H9 (cell line): ENCODE measurements at regions not wholly inside any gene's neighbourhood (a gene's known extent, or its start where the extent isn't known, plus 50 kb on each side); places are given as distances from the start of the nearest gene placed in this dataset.

ENCODE experiments used
- DNase-seq: peaks from one replicate; pipeline ENCODE4 v3.0.0-alpha.2; 2017
- H2AFZ ChIP-seq: one replicate; pipeline ENCODE4 v1.6.1; 2013; ENCODE audit warnings: mild to moderate bottlenecking, low read length, control low read depth, moderate library complexity
- H2AK5ac ChIP-seq: 2 replicates; pipeline ENCODE4 v1.6.1; 2013; ENCODE audit warnings: low read length, control low read depth, mixed read lengths; ENCODE audit not compliant: insufficient read length
- H2BK120ac ChIP-seq: one replicate; pipeline ENCODE4 v1.6.1; 2013; ENCODE audit warnings: low read depth, mild to moderate bottlenecking, low read length, control low read depth, inconsistent platforms; ENCODE audit not compliant: poor library complexity, severe bottlenecking
- H2BK12ac ChIP-seq: 2 replicates; pipeline ENCODE4 v1.6.1; 2013; ENCODE audit warnings: low read length, control low read depth, mixed read lengths, low read depth; ENCODE audit not compliant: insufficient read length
- H2BK15ac ChIP-seq: 2 replicates; pipeline ENCODE4 v1.6.1; 2013; ENCODE audit warnings: low read depth, low read length, control low read depth
- H2BK20ac ChIP-seq: one replicate; pipeline ENCODE4 v1.6.1; 2013; ENCODE audit warnings: low read depth, mild to moderate bottlenecking, low read length, control low read depth, inconsistent platforms; ENCODE audit not compliant: poor library complexity, severe bottlenecking
- H2BK5ac ChIP-seq: 2 replicates; pipeline ENCODE4 v1.6.1; 2013; ENCODE audit warnings: low read length, control low read depth, mixed read lengths; ENCODE audit not compliant: insufficient read length
- H3K14ac ChIP-seq: 2 replicates; pipeline ENCODE4 v1.6.1; 2013; ENCODE audit warnings: low read length, control low read depth; ENCODE audit not compliant: insufficient read depth
- H3K18ac ChIP-seq: 2 replicates; pipeline ENCODE4 v1.6.1; 2013; ENCODE audit warnings: low read depth, mild to moderate bottlenecking, mixed read lengths, low read length, control low read depth; ENCODE audit not compliant: insufficient read length
- H3K23ac ChIP-seq: 2 replicates; pipeline ENCODE4 v1.6.1; 2013; ENCODE audit warnings: low read length, control low read depth, mixed read lengths, low read depth; ENCODE audit not compliant: insufficient read length
- H3K23me2 ChIP-seq: 2 replicates; pipeline ENCODE4 v1.6.1; 2013; ENCODE audit warnings: low read depth, mild to moderate bottlenecking, mixed read lengths, low read length, control low read depth; ENCODE audit not compliant: insufficient read length, poor library complexity, severe bottlenecking
- H3K27ac ChIP-seq: 2 replicates; pipeline ENCODE4 v1.5.1; 2013; ENCODE audit warnings: low read length, control low read depth, mixed read lengths, low read depth; ENCODE audit not compliant: insufficient read length
- H3K27me3 ChIP-seq: 2 replicates; pipeline ENCODE4 v1.6.1; 2013; ENCODE audit warnings: low read length, control low read depth, inconsistent platforms; ENCODE audit not compliant: insufficient read depth
- H3K4ac ChIP-seq: 2 replicates; pipeline ENCODE4 v1.6.1; 2013; ENCODE audit warnings: low read depth, mild to moderate bottlenecking, control low read depth, inconsistent platforms, low read length, moderate library complexity
- H3K4me1 ChIP-seq: 2 replicates; pipeline ENCODE4 v1.6.1; 2013; ENCODE audit warnings: low read length, control low read depth, inconsistent platforms; ENCODE audit not compliant: insufficient read depth
- H3K4me2 ChIP-seq: 2 replicates; pipeline ENCODE4 v1.6.1; 2013; ENCODE audit warnings: low read length, control low read depth, mixed read lengths; ENCODE audit not compliant: insufficient read length, insufficient read depth
- H3K56ac ChIP-seq: 2 replicates; pipeline ENCODE4 v1.6.1; 2013; ENCODE audit warnings: low read depth, mild to moderate bottlenecking, mixed read lengths, low read length, control low read depth; ENCODE audit not compliant: insufficient read length
- H3K79me1 ChIP-seq: 2 replicates; pipeline ENCODE4 v1.6.1; 2013; ENCODE audit warnings: low read depth, mild to moderate bottlenecking, moderate library complexity, low read length, control low read depth, inconsistent platforms; ENCODE audit not compliant: insufficient read depth, poor library complexity, severe bottlenecking
- H3K79me2 ChIP-seq: 2 replicates; pipeline ENCODE4 v1.6.1; 2013; ENCODE audit warnings: low read length, control low read depth, inconsistent platforms; ENCODE audit not compliant: insufficient read depth
- H3K9ac ChIP-seq: 2 replicates; pipeline ENCODE4 v1.6.1; 2013; ENCODE audit warnings: low read length, control low read depth, mixed read lengths; ENCODE audit not compliant: insufficient read length; ENCODE audit errors: extremely low read depth
- H3K9me3 ChIP-seq: one replicate; pipeline ENCODE4 v1.6.1; 2013; ENCODE audit warnings: low read depth, low read length, inconsistent platforms; ENCODE audit not compliant: control insufficient read depth
- H3T11ph ChIP-seq: one replicate; pipeline ENCODE4 v1.6.1; 2013; ENCODE audit warnings: mild to moderate bottlenecking, low read length, control low read depth, inconsistent platforms
- H4K20me1 ChIP-seq: one replicate; pipeline ENCODE4 v1.6.1; 2013; ENCODE audit not compliant: control insufficient read depth, insufficient read length, insufficient read depth
- H4K5ac ChIP-seq: 2 replicates; pipeline ENCODE4 v1.6.1; 2013; ENCODE audit warnings: low read depth, mild to moderate bottlenecking, mixed read lengths, low read length, control low read depth; ENCODE audit not compliant: insufficient read length
- H4K8ac ChIP-seq: replicated peaks from 2 replicates; pipeline ENCODE4 v1.6.1; 2013; ENCODE audit warnings: low read length, control low read depth, mixed read lengths, low read depth; ENCODE audit not compliant: insufficient read length
- H4K91ac ChIP-seq: 2 replicates; pipeline ENCODE4 v1.6.1; 2013; ENCODE audit warnings: low read depth, mild to moderate bottlenecking, moderate library complexity, mixed read lengths, low read length, control low read depth; ENCODE audit not compliant: insufficient read length
- H3K27ac Mint-ChIP-seq, 3 experiments: 2 replicates in 2 of 3; 3 replicates in 1 of 3; pipeline ENCODE4 v1.8.0; 2020 to 2021; ENCODE audit warnings: mixed read lengths in 3 of 3, mild to moderate bottlenecking in 1 of 3, moderate library complexity in 1 of 3
- H3K27me3 Mint-ChIP-seq: 2 replicates; pipeline ENCODE4 v1.8.0; 2021; ENCODE audit warnings: low read depth, mild to moderate bottlenecking, moderate library complexity, mixed read lengths
- H3K36me3 Mint-ChIP-seq, 3 experiments: 2 replicates in 2 of 3; 3 replicates in 1 of 3; pipeline ENCODE4 v1.8.0; 2020 to 2021; ENCODE audit warnings: low read depth in 3 of 3, mixed read lengths in 3 of 3; ENCODE audit not compliant: insufficient read depth in 1 of 3
- H3K4me1 Mint-ChIP-seq, 2 experiments: 2 replicates each; pipeline ENCODE4 v1.8.0; 2020; ENCODE audit warnings: mixed read lengths in 2 of 2
- H3K4me3 Mint-ChIP-seq, 2 experiments: 2 replicates in 1 of 2; 3 replicates in 1 of 2; pipeline ENCODE4 v1.8.0; 2020 to 2021; ENCODE audit warnings: mild to moderate bottlenecking in 2 of 2, mixed read lengths in 2 of 2, moderate library complexity in 1 of 2
- H3K9me3 Mint-ChIP-seq, 2 experiments: 2 replicates in 1 of 2; 3 replicates in 1 of 2; pipeline ENCODE4 v1.8.0; 2020; ENCODE audit warnings: mild to moderate bottlenecking in 2 of 2, mixed read lengths in 2 of 2, moderate library complexity in 1 of 2
- CTCF ChIP-seq: fragments of 200-600 bp; sonication (generic); conservative IDR thresholded peaks from 3 replicates; pipeline ENCODE4 v1.8.0; 2021; ENCODE audit warnings: antibody characterized with exemption, mild to moderate bottlenecking
- WGBS: extraction: QIAGEN DNeasy Blood & Tissue Kit; methylation state at CpG from one replicate; pipeline ENCODE4 v1.1.7; 2013; ENCODE audit warnings: missing lambda C conversion rate, low lambda C conversion rate, mixed read lengths; ENCODE audit not compliant: insufficient read length; ENCODE audit errors: extremely low coverage; 5-methylcytosine and 5-hydroxymethylcytosine counted together

- Mint-ChIP-seq H3K4me3 (no peak overlapping the region), H3K27me3 (peaks cover 16% of the 10 kb centered on the region), H3K4me1 (peaks cover 20 to 25% of the 10 kb centered on the region in 2 experiments), H3K9me3 (peaks cover 2 to 3% of the 10 kb centered on the region in 2 experiments; a peak in 2 of 5 replicates), H3K36me3 (peaks cover 0 to 4% (median 0%) of the 10 kb centered on the region in 3 experiments; a peak in 1 of 7 replicates), H3K27ac (peak overlapping the region in 1 of 3 experiments; percentile 56; a peak in 2 of 7 replicates)
- no peak for TF ChIP-seq CTCF
- no peak overlapping the region for H4K5ac ChIP-seq
- no CpG with 5 or more reads among the region's 4 CpGs for WGBS
- H3K79me1 ChIP-seq = no peaks in the 10 kb centered on the region
- no peaks in the 10 kb centered on the region for H3K4me1 ChIP-seq
- no peak overlapping the region for H3K18ac ChIP-seq
- H2BK20ac ChIP-seq = no peak overlapping the region
- no peak overlapping the region for H3K4ac ChIP-seq
- H2BK15ac ChIP-seq = no peak overlapping the region
- no peak overlapping the region for H3K23ac ChIP-seq
- H3K9ac ChIP-seq = no peak overlapping the region
- H4K20me1 ChIP-seq = no peaks in the 10 kb centered on the region
- H3K4me2 ChIP-seq = no peak overlapping the region
- H2BK120ac ChIP-seq = no peak overlapping the region
- no peak for DNase-seq
- no peak overlapping the region for H3K56ac ChIP-seq
- no peaks in the 10 kb centered on the region for H3K23me2 ChIP-seq
- H2AFZ ChIP-seq = no peak overlapping the region
- no peak overlapping the region for H2BK12ac ChIP-seq
- H3K79me2 ChIP-seq = no peaks in the 10 kb centered on the region
- H3K14ac ChIP-seq = no peak overlapping the region
- H4K8ac ChIP-seq = no peak overlapping the region
- H4K91ac ChIP-seq = no peak overlapping the region
- no peaks in the 10 kb centered on the region for H3K27me3 ChIP-seq
- H3K27ac ChIP-seq = no peak overlapping the region
- no peak overlapping the region for H3T11ph ChIP-seq
- H2AK5ac ChIP-seq = no peak overlapping the region
- no peaks in the 10 kb centered on the region for H3K9me3 ChIP-seq
- H2BK5ac ChIP-seq = no peak overlapping the region
These were observed 464.1 kb upstream of the SALL1 start for GRCh38 chr16:51615141-51615540.
